Glomerular visceral epithelial cell (primary cell): ENCODE measurements at regions not wholly inside any gene's neighbourhood (a gene's known extent, or its start where the extent isn't known, plus 50 kb on each side); places are given as distances from the start of the nearest gene placed in this dataset.
"Not testable (repeated sequence)": the region's sequence is repeated elsewhere in the genome, so short reads cannot be mapped to it uniquely, and the experiment has no call there.

Experiments used
- DNase-seq: peaks from one replicate; pipeline ENCODE4 v3.0.0-alpha.2; 2016; ENCODE audit errors: extremely low spot score

DNA sequence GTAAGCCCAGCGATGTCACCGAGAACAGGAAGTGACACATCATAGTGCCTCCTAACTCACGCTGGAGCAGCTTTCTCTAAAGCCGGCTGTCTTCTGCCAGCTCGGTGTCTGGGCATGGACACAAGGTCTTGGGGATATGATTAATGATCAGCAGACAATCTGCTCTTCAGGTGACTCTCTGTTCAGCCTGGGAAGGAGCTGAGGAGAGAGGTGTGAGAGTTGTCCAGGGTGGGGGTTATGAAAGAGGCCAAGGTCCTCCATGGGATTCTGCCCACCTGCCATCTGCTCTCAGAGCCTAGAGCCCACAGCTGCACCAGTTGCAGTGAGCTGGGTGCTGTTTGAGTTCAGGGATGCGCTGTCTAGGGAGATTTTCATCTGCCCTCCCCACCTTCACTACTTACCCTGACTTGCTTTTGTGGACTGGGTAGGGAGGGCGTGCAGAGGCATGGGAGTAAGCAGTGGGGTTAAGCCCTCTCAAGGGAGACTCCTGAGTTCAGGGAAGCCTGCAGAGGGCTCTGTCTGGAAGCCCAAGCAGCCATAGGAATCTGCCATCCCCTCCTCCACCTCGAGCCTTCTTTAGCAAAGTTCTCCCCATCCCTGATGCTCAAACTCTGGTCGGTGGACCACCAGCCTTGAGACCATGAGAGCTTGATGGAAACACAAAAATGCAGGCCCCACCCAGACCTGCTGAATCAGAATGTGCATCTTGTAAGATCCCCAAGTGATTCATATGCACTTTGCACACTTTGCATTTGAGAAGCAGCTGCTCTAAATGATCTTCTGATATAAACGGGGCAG lies 539.7 kb downstream of the RFC3 start:
- DNase-seq = peak; percentile 52

DNA sequence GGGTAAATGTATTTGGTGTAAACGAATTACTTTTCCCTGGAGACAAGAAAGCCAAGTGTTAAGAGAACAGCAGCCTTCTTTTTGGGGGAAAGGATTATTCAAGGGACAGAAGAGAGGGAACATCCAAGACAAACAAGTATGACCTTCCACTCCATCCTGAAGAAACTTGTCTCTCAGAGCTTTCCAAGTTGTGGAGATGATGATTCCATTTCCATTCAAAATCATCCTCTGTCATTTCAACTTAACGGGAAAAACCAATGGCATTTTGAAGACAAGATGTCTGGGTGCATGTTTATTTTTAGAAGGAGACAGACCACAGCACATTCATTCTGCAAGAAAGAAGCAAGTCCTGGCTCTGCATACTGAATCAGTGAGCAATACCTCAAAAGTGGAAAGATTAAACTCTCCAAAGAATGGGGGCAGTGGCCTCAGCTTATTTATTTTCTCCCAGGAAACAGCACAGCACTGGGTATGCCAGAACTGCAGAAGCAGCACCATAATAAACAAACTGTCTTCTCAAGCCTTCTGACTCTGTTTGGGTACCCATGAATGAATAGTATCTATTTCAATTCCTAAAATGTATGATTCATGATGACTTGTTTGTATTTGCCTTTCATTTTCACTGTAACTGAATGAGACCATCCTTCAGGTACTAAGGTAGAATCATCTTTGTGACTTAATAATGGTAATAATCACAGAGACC lies 541.0 kb downstream of the RFC3 start:
- no peak for DNase-seq

DNA sequence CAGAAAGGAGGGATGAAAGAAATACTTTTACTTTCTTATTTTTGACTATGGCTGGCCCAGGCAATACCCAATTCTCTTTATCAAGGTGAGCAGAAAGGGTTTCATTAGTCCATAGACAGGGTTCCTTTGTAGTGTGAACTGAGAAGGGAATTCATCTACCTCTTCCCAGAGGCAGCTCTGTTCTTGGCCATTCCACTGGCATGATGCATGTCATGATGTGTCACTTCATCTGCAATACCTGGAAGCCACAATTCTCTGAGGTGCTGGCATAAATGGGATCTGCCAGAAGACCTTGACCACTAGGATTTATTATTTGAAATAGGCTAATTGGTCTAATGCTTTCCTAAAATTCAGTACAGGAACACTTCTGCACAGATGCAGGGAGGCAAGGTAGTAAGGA lies 542.8 kb downstream of the RFC3 start:
- no peak for DNase-seq

DNA sequence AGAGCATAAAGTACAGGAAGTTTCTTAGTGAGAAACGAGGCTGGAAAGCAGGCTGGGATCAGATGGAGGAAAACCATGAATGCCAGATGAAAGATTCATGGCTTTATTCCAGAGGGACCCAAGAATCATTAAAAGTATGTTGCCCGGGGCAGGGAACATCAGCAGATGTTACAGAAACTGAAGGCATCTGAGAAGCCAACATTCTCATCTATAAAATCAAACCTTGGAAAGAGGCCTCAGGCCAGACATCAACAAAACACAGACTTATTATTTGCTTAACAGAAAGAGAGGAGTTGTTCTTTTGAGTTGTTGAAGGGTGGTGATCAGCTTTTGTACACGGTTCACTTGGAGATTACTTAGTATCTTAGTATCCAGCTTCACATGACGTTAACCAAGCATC lies 543.6 kb downstream of the RFC3 start:
- no peak for DNase-seq

DNA sequence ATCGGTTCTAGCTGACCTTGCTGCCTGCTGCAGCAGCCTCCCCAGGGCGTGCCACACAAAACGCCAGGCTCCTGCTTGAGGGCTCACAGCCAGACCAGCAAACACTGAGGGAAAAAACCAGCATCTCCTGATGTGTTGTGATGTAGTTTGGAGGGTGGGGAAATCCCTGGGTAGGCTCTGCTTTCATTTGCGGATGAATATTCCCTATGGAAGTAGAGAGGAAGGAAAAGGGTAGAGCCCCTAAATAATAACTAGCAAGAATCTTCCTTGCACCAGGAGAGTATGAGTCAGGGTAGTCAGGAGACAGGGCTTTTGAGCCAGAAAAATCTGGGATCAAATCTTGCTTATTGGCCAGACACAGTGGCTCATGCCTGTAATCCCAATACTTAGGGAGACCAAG lies 545.3 kb downstream of the RFC3 start:
- DNase-seq = no peak

DNA sequence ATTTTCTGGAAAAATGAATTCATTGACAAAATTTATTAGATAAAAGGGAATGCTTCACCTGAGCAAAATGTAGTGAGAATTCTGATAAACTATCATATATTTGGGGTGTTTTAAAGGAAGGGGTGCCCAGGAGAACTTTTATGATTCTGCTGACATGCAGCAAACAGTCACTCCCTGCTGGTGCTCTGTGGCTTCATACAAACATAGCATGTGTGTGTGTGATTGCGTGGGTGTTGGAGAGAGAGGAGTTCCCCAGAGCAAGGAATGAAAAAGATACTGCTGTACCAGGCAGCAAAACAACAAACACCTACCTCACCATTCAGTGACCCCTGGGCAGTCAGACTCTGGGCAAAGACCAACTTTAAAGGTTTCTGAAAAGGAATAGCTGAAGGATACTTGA lies 546.7 kb downstream of the RFC3 start:
- no peak for DNase-seq

DNA sequence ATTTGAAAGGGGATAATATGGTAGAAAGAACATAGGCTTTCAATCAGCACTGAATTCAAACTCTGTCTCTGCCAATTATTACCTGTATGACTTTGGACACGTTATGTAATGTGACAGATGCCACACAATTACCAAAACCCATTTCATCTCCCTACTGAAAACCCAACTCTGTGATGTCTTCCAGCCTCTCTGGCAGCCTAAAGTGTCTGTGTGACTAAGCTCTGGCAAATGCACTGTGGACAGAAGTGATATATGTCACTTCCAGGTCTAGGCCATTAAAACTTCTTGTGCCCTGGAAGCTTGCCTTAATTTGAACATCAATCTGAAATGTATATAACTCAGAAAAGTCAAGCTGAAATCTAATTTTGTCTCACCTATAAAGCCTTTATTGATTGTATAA lies 552.0 kb downstream of the RFC3 start:
- no peak for DNase-seq

DNA sequence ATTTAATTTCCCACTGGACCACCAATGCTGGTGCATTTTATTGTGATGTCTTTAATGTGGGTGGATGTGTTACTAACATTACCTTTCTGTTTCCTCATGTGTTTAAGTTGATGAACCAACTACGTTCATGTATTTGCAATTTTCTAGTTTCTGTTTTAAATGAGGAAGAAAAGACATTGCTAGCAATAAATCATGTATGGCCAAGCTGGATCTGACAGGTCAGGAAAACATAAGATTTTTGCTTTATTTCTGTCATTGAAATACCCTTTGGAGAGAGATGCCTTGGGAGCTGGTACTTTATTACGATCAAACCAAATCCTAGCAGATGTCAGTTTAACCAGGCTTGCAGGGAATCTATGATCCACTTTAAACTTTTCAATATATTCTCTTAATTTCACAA lies 553.2 kb downstream of the RFC3 start:
- no peak for DNase-seq

DNA sequence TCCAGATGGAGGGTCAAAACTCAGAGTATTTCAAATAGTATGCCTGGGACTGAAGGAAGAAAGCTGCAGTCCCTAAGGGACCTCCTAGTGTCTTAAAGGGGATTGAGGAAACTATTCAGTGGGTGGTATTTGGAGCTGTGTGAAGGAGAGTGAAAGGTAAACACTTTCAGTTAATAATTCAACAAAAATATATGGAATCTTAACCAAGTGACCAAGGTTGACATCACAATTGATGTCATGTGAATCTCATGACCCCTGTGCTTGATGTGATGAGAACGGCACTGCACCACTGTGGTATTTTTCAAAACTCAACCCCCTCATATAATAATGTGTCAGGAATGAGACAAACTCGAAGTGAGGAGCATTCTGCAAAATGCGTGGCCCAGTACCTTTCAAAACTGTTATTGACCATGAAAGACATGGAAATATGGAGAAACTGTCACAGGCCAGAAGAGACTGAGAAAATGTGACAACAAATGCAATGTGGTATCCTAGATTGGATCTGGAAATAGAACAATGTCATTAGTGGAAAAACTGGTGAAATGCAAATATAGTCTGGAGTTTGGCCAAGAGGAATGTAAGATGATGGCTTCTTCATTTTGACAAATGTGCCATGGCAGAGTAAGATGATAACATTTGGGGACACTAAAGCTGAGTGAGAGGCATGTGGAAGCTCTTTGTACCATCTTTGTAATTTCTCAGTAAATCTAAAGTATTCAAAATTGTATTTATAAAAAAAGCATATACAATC lies 553.9 kb downstream of the RFC3 start:
- no peak for DNase-seq

DNA sequence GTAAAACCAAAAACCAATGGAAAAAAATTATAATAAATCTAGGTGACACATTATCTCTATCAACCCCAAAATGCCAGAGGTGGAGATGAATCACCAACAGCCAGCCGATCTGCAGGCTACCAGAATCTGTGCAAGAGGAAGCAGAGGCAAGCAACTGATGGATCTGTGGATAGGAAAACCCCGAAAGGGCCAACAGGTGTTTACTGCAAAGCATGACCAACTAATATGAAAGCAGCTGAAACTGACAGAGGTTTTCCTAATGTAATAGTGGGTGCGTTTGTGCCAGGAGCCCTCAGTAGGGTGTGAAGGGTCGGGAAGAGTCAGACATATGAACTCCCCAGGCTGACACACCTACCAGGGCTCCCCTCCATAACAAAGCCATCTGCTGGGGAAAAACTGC lies 554.6 kb downstream of the RFC3 start:
- no peak for DNase-seq

DNA sequence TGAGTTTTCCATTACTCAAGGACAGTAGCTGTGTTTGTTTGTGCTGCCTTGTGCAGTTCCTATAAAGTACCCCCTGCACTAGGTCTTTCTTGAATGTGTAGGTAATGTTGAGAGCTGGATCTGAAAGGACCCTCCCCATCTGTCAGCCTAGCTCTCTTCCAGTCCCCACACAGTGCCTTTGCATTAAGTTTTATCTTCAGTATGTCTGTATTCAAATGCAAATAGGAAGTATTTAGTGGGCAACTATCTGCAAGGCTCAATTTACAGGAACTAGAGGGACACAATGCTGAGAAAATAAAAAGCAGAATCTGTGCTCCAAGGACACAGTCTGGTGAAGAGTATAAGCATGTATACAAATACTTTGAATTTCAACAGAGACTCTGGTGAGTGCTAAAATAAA lies 558.5 kb downstream of the RFC3 start:
- DNase-seq = no peak

DNA sequence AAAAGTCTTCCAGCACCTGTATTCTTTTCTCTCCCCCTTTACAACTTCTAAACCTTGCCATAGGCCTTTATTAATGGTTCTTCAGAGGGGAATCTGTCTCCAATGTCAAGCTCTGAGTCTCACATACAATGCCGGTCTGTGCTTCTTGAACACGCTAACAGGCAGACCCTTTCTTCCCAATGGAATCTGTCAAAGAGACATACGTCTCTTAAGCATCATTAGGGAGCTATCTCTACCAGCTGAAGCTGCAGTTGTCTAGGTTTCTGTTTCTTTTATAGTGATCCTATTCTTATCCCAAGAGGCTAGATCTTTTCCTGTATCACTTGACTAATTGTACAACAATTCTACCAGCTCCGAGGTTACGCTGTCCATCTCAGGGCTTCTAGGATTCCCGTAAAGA lies 560.8 kb upstream of the NBEA start:
- DNase-seq = no peak

DNA sequence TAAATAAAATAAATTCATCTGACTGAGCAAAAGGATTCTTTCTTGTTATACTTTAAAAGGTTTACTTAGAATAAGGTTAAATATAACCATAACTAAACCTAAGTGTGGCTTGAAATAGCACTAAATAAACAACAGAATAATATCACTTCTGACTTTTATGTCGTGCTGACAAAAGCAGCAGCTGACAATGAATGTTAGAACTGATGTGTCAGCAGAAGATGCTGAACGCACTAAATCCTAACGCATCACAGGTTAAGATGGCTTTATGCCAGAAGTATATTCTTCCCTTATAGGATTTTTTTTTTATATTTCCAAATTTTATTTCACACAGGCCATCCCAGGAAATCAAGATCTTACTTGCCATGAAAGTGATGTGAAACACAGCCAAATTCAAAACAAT lies 558.3 kb upstream of the NBEA start:
- no peak for DNase-seq

DNA sequence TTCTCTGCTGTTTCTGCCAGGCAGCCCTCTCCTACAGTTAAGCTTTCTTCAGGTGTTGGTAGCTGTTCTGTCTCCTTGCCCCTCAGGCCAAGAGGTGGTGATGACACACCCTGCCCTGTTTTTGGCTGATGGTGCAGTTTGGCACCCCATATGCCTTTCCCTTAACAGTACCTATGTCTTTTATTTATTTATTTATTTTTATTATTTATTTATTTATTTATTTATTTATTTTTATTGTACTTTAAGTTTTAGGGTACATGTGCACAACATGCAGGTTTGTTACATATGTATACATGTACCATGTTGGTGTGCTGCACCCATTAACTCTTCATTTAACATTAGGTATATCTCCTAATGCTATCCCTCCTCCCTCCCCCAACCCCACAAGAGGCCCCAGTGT lies 555.8 kb upstream of the NBEA start:
- not testable (repeated sequence) for DNase-seq

DNA sequence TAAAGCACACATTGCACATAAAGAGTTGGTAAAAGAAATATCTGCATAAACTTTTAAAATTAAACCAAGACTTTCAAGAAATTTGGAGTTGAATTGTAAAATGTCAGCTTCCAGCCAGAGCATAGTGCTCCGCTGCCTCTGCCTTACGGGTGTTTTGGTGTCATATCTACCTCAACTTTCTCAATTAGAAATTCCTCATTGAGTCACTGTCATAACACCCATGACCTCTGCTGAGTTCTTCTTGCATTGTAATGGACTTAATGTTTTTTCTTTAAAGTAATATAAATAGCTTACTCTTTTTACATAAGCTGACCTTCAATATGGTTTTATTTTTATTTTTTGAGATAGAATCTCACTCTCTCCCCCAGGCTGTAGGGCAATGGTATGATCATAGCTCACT lies 551.0 kb upstream of the NBEA start:
- DNase-seq = peak; percentile 52

DNA sequence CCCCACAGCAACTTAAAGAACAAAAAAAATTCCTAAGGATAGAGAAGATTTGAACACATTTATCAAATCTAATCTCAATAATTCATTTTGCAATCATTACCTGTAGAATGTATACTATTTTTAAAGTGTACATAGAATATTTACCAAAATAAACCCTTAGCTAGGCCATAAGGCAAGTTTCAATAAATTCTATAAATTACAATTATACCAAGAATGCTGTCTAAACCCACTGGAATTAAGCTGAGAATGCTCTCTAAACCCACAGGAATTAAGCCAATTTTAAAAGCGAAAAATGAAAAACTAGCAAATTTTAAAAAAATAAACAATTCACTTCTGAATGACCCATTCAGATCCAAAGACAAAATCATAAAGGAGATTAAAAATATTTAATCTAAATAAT lies 540.4 kb upstream of the NBEA start:
- DNase-seq = no peak

DNA sequence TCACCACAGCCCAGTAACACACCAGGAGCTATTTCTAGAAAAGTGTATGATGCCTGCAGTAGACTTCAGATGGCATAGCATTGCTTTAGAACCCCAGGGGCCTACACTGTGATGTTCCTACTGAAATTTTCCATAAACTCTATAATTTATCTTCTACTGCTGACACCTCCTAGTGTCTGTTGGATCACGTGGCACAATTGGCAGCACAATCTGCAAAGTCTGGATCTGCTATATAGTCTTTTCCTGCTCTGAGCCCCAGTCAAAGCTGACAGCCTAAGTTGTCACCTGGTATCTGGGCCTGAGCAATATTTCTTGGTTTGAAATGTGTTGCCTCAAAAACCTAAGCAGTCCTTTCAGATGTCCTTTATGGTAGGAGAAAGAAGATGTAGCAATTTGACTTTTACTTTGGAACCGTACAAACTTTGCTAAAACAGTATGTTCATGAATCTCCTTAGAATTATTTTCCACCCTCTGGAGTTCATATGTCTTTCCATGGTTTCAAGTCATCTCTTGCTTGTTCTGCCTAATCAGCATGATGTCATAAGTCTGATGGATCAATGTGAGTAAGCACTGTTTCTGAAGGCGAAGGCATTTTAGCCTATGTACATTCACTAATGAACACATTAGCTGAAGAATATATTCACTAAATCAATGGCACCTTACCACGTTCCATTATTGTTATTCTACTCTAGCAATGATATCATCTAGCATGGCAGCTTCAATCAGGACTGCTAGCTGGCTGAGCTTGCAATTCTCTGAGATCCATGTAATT lies 536.5 kb upstream of the NBEA start:
- no peak for DNase-seq

DNA sequence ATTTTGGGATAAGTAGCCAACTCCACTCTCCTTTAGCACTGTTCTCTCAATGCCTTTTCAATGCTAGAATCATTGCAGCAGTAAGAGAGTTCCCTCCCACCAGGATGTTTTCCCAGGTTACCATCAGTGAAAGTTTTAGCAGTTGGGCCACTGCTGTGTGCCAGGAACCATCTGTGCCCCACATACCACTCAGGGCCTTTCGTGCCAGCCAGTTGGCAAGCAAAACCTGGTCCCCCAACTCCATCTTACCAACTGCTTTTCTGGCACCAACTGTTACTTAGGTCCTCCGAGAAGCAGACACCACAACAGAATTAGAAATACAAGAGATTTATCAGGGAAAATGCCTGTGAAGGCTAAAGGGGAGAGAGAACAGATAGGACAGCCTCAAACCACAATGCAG lies 533.4 kb upstream of the NBEA start:
- no peak for DNase-seq

DNA sequence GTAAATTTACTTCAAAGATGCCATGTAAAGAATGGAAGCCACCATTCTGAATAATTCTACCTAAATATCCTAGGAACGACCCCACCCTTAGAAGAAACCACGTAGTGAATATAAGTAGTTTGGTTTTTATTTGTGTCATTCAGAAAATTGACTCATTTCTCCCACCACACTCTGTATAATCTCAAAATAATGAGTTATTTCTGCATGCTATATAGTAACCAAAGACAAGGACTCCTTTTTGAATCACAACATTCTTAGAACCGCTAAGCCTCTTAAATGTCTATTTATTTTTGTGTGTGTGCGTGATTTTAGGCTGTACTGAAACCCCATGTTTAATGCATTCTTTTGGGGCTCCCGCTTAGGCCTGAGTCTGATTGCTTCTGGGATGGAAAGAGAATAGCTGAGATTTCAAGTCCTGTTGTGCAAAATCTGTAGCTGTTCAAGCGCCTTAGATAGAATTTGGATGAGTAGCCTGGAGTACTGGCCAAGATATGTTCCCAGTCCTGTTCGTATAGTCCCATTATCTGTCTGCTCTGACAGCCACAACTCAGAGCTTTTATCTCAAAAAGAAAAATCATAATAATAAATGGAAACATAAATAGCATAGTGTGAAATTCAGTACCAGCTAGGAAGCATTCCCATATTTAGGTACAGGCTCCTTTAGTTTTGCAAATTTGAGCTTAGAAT lies 532.4 kb upstream of the NBEA start:
- DNase-seq = no peak

DNA sequence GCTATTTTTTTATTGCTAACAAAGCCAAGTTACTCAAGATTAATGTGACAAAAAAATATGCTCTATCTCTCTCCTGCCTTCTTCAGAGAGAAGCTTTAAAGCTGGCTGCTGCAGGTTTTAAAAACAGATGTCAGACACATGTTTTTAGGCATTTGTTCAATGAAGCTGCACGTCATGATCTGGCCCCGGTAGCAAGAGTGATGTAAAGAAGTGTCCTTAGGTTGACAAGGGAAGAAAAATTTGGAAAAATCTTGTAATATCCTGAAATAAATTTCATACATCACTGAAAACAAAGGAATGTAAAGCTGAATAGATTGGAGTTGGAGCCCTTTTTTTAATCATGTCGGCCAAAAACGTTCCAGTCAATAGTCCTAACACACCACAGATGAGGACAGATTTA lies 531.4 kb upstream of the NBEA start:
- no peak for DNase-seq

DNA sequence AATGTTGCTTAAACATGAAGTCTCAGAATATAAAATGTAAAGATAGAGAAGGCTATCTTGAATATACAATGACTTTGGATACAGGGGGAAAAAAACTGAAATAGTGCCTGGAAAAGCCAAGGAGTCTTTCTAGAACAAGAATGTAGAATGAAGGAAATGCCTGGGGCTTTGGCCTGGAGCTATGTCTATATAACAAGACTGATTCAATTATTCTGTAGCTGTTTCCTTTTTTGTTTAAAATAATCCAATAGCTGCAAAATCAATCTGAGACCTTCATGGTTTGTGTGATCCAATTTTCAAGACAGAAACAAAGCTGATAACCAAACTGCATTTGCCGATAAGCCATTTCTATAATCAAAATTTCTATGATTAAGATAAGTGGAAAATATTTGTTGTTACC lies 530.9 kb upstream of the NBEA start:
- DNase-seq = no peak

DNA sequence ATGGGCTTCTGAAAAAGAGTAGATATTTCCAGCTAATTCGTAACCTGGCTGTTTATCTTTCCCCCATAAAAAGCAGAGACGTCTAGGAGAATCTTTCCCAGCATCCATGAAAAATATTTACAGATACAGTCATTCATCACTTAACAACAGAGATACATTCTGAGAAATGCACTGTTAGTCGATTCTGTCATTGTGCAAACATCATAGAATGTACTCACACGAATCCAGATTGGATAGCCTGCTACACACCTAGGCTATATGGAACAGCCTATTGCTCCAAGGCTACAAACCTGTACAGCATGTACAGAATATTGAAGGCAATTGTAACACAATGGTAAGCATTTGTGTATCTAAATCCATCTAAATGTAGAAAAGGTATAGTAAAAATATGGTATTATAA lies 530.2 kb upstream of the NBEA start:
- no peak for DNase-seq
